Lower leg skin (tissue), 4 donors: ENCODE measurements at regions not wholly inside any gene's neighbourhood (a gene's known extent, or its start where the extent isn't known, plus 50 kb on each side); places are given as distances from the start of the nearest gene placed in this dataset.
"Not testable (repeated sequence)": the region's sequence is repeated elsewhere in the genome, so short reads cannot be mapped to it uniquely, and the experiment has no call there.

ENCODE experiments used
- DNase-seq, 2 donors: peaks; one replicate each; pipeline ENCODE4 v3.0.0-alpha.2; 2019; ENCODE audit warnings: low spot score in 2 of 2
- H3K4me3 ChIP-seq: fragments of 200-600 bp; sonication (generic); 2 replicates; pipeline ENCODE4 v1.5.1; 2017; ENCODE audit warnings: mild to moderate bottlenecking, low read depth; ENCODE audit not compliant: poor library complexity, severe bottlenecking
- POLR2A ChIP-seq, 2 donors: fragments of 450-650 bp; IDR thresholded peaks; one replicate each; pipeline ENCODE4 v1.6.1; 2016 to 2017; ENCODE audit warnings: antibody characterized with exemption in 2 of 2, mild to moderate bottlenecking in 1 of 2, moderate library complexity in 1 of 2
- WGBS, 2 donors: methylation state at CpG; one replicate each; pipeline ENCODE4 v1.1.5; 2018; 5-methylcytosine and 5-hydroxymethylcytosine counted together
- intact Hi-C: fragments of 100-400 bp; cut with DNase I; formaldehyde crosslinking; loops from one replicate; pipeline ENCODE4 v1.15.0; 2023; ENCODE audit warnings: low total_unique reads
- TF ChIP-seq, protein P1 (sequence below), 3 donors: fragments of 450-650 bp; IDR thresholded peaks; one replicate each; pipeline ENCODE4 v1.5.1; 2016; ENCODE audit warnings: antibody characterized with exemption in 3 of 3, mild to moderate bottlenecking in 3 of 3, moderate library complexity in 2 of 3

DNA sequence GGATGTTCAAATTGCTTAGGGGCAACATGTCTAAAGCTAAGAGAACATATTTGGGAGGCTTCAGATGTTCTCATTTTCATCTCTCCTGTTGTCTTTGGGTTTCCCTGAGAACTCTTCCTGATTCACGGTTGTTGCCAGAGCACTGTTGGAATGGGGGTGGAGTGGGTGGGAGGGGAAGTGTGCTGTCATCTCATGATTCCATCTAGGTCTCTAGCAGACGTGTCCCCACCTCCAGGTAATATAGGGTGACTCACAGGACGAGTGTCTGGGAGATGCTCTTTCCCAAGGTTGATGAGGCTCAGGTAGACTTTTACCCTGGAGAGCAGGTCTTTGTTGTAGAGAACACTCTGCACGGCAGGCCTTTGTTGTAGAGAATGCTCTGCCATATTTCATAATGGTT lies 636.9 kb downstream of the QKI start:
- TF ChIP-seq, protein P1, sequence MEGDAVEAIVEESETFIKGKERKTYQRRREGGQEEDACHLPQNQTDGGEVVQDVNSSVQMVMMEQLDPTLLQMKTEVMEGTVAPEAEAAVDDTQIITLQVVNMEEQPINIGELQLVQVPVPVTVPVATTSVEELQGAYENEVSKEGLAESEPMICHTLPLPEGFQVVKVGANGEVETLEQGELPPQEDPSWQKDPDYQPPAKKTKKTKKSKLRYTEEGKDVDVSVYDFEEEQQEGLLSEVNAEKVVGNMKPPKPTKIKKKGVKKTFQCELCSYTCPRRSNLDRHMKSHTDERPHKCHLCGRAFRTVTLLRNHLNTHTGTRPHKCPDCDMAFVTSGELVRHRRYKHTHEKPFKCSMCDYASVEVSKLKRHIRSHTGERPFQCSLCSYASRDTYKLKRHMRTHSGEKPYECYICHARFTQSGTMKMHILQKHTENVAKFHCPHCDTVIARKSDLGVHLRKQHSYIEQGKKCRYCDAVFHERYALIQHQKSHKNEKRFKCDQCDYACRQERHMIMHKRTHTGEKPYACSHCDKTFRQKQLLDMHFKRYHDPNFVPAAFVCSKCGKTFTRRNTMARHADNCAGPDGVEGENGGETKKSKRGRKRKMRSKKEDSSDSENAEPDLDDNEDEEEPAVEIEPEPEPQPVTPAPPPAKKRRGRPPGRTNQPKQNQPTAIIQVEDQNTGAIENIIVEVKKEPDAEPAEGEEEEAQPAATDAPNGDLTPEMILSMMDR (IDR thresholded peaks at IDR 0.05): no peak
- TF ChIP-seq POLR2A (IDR thresholded peaks at IDR 0.05): no peak
- DNase-seq: no peak
- 62 to 79% methylated on average over 4 of the region's 4 CpGs for WGBS, 2 donors
- intact Hi-C loops: no loop called here
- H3K4me3 ChIP-seq: no peak overlapping the region

DNA sequence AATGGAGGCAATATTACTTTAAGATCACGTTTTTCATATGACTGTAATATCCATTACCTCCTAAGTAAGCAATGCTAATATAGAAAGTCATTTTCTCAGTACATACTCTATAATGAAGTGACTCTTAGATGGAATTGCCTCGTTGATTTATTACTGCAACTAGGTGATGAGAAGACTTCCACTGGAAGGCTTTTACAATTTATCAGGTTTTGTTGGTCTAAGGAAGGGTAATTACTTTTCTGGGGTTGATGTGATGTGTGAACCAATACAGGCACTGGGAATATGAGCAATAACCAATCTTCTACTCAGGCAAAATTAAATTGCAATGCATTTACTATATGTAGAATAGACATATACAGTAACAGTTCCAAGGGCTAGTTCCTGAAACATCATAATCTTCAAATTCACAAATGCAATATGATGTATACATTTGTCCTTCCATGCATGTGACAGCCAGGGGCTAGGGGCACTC lies 635.0 kb downstream of the QKI start:
- TF ChIP-seq, protein P1 (IDR thresholded peaks at IDR 0.05): no peak
- TF ChIP-seq POLR2A (IDR thresholded peaks at IDR 0.05): no peak
- intact Hi-C loops: no loop called here
- WGBS, 2 donors: 87 to 90% methylated on average over 2 of the region's 2 CpGs
- DNase-seq: no peak
- H3K4me3 ChIP-seq: no peak overlapping the region

DNA sequence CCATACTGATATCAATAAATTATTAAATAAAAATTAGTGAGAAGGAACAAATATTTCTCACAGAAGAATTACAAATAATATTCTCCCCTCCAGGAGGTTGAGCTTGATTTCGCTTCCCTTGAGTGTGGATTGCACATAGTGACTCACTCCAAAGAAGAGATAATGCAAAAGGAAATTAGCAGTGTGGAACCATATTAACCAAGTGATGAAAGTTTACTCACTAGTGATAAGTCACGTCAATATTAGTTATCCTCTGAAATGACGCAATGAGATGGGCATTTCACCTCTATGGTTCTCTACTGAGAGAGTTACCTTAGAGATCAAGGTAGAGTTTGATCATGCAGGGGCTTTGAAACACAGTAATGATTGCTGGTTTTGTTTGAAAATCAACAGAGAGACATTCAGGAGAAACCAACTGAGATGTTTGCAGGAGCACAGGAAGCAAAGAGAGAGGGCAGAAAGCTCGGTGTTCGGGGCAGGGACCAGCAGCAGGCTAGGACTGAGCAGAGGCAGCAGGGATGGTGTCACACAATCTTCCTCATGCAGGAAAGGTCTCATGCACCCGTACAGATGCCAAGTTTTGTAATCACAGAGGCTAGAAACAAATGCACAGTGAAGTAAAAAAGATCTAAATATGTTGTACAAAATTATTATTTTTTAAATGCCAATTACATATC lies 634.5 kb downstream of the QKI start:
- DNase-seq: no peak
- no peak for TF ChIP-seq POLR2A (IDR thresholded peaks at IDR 0.05)
- TF ChIP-seq, protein P1 (IDR thresholded peaks at IDR 0.05): no peak
- no peak overlapping the region for H3K4me3 ChIP-seq
- intact Hi-C loops: no loop called here
- WGBS, 2 donors: 85 to 88% methylated on average over 6 of the region's 6 CpGs

DNA sequence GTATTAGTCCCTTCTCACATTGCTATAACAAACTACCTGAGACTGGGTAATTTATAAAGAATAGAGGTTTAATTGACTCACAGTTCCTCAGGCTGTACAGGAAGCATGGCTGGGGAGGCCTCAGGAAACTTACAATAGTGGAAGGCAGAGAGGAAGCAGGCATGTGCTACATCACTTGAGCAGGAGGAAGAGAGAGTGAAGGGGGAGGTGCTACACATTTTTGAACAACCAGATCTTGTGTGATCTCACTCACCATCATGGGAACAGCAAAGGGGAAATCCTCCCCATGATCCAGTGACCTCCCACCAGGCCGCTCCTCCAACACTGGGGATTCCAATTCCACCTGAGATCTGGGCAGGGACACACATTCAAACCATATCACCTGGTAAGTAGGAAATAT lies 630.6 kb downstream of the QKI start:
- intact Hi-C loops: no loop called here
- 94 to 100% methylated on average over 1 of the region's 1 CpG for WGBS, 2 donors
- TF ChIP-seq, protein P1 (IDR thresholded peaks at IDR 0.05): no peak
- TF ChIP-seq POLR2A (IDR thresholded peaks at IDR 0.05): no peak
- no peak overlapping the region for H3K4me3 ChIP-seq
- DNase-seq: no peak

DNA sequence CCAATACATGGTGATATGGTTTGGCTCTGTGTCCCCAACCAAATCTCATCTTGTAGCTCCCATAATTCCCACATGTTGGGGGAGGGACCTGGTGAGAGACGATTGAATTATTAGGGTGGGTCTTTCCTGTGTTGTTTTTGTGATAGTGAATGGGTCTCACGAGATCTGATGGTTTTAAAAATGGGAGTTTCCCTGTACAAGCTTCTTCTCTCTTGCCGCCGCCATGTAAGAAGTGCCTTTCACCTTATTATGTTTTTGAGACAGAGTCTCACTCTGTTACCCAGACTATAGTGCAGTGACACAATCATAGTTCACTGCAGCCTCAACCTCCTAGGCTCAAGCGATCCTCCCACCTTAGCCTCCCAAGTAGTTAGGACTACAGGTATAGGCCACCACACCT lies 629.1 kb downstream of the QKI start:
- intact Hi-C loops, H3K4me3 ChIP-seq, DNase-seq: not testable (repeated sequence)
- 87 to 90% methylated on average over 5 of the region's 5 CpGs for WGBS, 2 donors

DNA sequence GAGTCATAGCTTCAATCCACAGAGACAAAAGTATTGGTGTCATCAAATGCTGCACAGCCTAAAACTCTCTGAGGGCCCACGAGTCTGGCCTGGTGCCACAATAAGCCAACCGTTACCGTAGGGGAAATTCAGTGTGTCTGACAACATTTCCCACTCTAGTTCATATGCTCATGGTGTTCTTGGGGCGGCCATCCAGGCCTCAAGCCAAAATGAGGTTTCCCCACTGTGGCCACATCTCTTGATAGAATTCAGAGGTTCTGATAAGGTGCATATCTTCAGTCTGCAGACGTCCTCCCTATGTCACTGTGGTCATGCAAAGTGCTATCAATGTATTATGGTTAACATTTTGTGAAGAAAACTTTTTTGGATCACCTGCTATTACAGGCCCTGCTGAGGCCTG lies 627.7 kb downstream of the QKI start:
- TF ChIP-seq POLR2A (IDR thresholded peaks at IDR 0.05): no peak
- TF ChIP-seq, protein P1 (IDR thresholded peaks at IDR 0.05): no peak
- intact Hi-C loops: no loop called here
- DNase-seq: no peak
- 42 to 46% methylated on average over 5 of the region's 5 CpGs for WGBS, 2 donors
- no peak overlapping the region for H3K4me3 ChIP-seq
